PC-3 (cell line): ENCODE measurements at regions not wholly inside any gene's neighbourhood (a gene's known extent, or its start where the extent isn't known, plus 50 kb on each side); places are given as distances from the start of the nearest gene placed in this dataset.

ENCODE experiments used
- ATAC-seq: fragments of 200-7000 bp; cut with Tn5 transposase; 2 replicates; pipeline ENCODE4 v1.9.1; 2020; ENCODE audit warnings: mild to moderate bottlenecking, moderate library complexity
- BruUV-seq: library from RNA; stranded (reverse); fragments of 400-500 nt; replicated peaks from 2 replicates; lab custom pipeline; 2021; lab: Mats Ljungman, UMichigan
- CTCF ChIA-PET: fragments of 300-600 bp; sonication (Branson Sonifier 250); formaldehyde crosslinking; loops from one replicate; lab custom pipeline; 2022; ENCODE audit warnings: antibody characterized with exemption; lab: Charles Lee
- POLR2A ChIA-PET: fragments of 300-600 bp; sonication (Branson Sonifier 250); formaldehyde crosslinking; loops from one replicate; lab custom pipeline; 2022; ENCODE audit warnings: antibody characterized with exemption; ENCODE audit not compliant: unreplicated experiment; lab: Charles Lee
- DNase-seq: peaks from one replicate; pipeline ENCODE4 v3.0.0-alpha.2; 2015
- H2AFZ ChIP-seq: fragments of 300-600 bp; sonication (generic); 2 replicates; pipeline ENCODE4 v1.6.0; 2016; ENCODE audit warnings: antibody characterized with exemption, low read length
- H3F3A ChIP-seq: fragments of 300-600 bp; sonication (generic); one replicate; pipeline ENCODE4 v1.6.0; 2017; ENCODE audit warnings: antibody characterized with exemption, low read length, control low read depth, mild to moderate bottlenecking; ENCODE audit not compliant: unreplicated experiment
- H3K27ac ChIP-seq: fragments of 300-600 bp; sonication (generic); 2 replicates; pipeline ENCODE4 v1.5.1; 2016; ENCODE audit warnings: mild to moderate bottlenecking, low read length
- H3K27me3 ChIP-seq: fragments of 300-600 bp; sonication (generic); 2 replicates; pipeline ENCODE4 v1.6.1; 2016; ENCODE audit warnings: low read length, mixed read lengths
- H3K36me3 ChIP-seq: fragments of 300-600 bp; sonication (generic); 2 replicates; pipeline ENCODE4 v1.6.1; 2016; ENCODE audit warnings: low read depth, mixed run types, low read length, mixed read lengths
- H3K4me1 ChIP-seq: fragments of 300-600 bp; sonication (generic); 2 replicates; pipeline ENCODE4 v1.5.1; 2016; ENCODE audit warnings: low read length; ENCODE audit not compliant: insufficient read depth
- H3K4me2 ChIP-seq: fragments of 300-600 bp; sonication (generic); 2 replicates; pipeline ENCODE4 v1.6.0; 2016; ENCODE audit warnings: low read length
- H3K4me3 ChIP-seq: fragments of 300-600 bp; sonication (generic); 2 replicates; pipeline ENCODE4 v1.5.1; 2016; ENCODE audit warnings: mild to moderate bottlenecking, low read length, mixed read lengths
- H3K79me2 ChIP-seq: fragments of 300-600 bp; sonication (generic); 2 replicates; pipeline ENCODE4 v1.6.1; 2017; ENCODE audit warnings: low read length, mixed read lengths
- H3K9ac ChIP-seq: fragments of 300-600 bp; sonication (generic); 2 replicates; pipeline ENCODE4 v1.6.0; 2016; ENCODE audit warnings: mild to moderate bottlenecking, low read length
- H3K9me2 ChIP-seq: fragments of 300-600 bp; sonication (generic); replicated peaks from 2 replicates; pipeline ENCODE4 v1.6.1; 2016; ENCODE audit warnings: mixed run types, low read length, mixed read lengths
- H3K9me3 ChIP-seq: fragments of 300-600 bp; sonication (generic); 2 replicates; pipeline ENCODE4 v1.6.1; 2016; ENCODE audit warnings: low read length, mixed read lengths
- H4K20me1 ChIP-seq: fragments of 300-600 bp; sonication (generic); 2 replicates; pipeline ENCODE4 v1.6.1; 2016; ENCODE audit warnings: low read length, mixed read lengths
- EZH2 ChIP-seq: fragments of 300-600 bp; sonication (generic); IDR thresholded peaks from one replicate; pipeline ENCODE4 v1.6.1; 2017; ENCODE audit warnings: antibody characterized with exemption, mild to moderate bottlenecking, low read length; ENCODE audit not compliant: unreplicated experiment
- EZH2phosphoT487 ChIP-seq: fragments of 300-600 bp; sonication (generic); IDR thresholded peaks from 2 replicates; pipeline ENCODE4 v1.6.1; 2018; ENCODE audit warnings: mild to moderate bottlenecking, antibody characterized with exemption, low read length, borderline replicate concordance
- intact Hi-C: fragments of 100-400 bp; cut with micrococcal nuclease; formaldehyde crosslinking; loops from 2 replicates; pipeline ENCODE4 v1.9.0; 2023
- TF ChIP-seq, protein P1 (sequence below): fragments of 300-600 bp; sonication (generic); conservative IDR thresholded peaks from 2 replicates; pipeline ENCODE4 v1.5.1; 2017; ENCODE audit warnings: antibody characterized with exemption, low read depth, mild to moderate bottlenecking, low read length

DNA sequence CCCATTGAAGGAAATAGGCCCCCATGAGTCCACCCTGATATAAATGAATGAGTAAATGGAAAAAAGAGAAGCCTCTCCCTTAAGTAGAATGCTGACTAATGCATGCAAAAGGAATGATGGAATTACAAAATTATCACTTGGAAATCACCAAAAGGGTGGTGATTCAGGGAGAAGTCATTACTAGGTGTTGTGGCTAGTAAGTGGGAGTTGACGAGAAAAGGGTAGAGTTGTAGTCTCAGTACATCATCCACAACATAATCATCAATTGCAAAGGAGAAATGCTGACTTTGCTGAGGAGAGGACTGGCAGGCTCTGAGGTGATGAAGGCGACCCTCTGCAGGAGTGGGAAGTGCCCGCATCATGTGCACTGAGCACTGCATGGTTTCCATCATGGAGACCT is 201.5 kb upstream of the S1PR3 start:
- Histone ChIP-seq H3K9ac (no peak overlapping the region), H3K4me1 (peaks cover 4% of the 10 kb centered on the region), H2AFZ (no peak overlapping the region), H3K79me2 (no peaks in the 10 kb centered on the region), H3K4me2 (no peak overlapping the region), H3K9me3 (no peaks in the 10 kb centered on the region), H3K27ac (no peak overlapping the region), H3K36me3 (no peaks in the 10 kb centered on the region), H3K4me3 (no peak overlapping the region), H4K20me1 (no peaks in the 10 kb centered on the region), H3F3A (no peaks in the 10 kb centered on the region), H3K9me2 (no peaks in the 10 kb centered on the region), H3K27me3 (no peaks in the 10 kb centered on the region)
- POLR2A ChIA-PET = no interaction called here
- TF ChIP-seq EZH2phosphoT487 = no peak
- TF ChIP-seq, protein P1, sequence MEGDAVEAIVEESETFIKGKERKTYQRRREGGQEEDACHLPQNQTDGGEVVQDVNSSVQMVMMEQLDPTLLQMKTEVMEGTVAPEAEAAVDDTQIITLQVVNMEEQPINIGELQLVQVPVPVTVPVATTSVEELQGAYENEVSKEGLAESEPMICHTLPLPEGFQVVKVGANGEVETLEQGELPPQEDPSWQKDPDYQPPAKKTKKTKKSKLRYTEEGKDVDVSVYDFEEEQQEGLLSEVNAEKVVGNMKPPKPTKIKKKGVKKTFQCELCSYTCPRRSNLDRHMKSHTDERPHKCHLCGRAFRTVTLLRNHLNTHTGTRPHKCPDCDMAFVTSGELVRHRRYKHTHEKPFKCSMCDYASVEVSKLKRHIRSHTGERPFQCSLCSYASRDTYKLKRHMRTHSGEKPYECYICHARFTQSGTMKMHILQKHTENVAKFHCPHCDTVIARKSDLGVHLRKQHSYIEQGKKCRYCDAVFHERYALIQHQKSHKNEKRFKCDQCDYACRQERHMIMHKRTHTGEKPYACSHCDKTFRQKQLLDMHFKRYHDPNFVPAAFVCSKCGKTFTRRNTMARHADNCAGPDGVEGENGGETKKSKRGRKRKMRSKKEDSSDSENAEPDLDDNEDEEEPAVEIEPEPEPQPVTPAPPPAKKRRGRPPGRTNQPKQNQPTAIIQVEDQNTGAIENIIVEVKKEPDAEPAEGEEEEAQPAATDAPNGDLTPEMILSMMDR = no peak
- no peak for TF ChIP-seq EZH2
- DNase-seq (no peak), ATAC-seq (no peak)
- no TSS peak for BruUV-seq
- intact Hi-C loops = loop anchor here (10.0 kb wide), 1 partner anchor 65 kb away; no protein-coding TSS in a partner anchor
- CTCF ChIA-PET = no interaction called here

DNA sequence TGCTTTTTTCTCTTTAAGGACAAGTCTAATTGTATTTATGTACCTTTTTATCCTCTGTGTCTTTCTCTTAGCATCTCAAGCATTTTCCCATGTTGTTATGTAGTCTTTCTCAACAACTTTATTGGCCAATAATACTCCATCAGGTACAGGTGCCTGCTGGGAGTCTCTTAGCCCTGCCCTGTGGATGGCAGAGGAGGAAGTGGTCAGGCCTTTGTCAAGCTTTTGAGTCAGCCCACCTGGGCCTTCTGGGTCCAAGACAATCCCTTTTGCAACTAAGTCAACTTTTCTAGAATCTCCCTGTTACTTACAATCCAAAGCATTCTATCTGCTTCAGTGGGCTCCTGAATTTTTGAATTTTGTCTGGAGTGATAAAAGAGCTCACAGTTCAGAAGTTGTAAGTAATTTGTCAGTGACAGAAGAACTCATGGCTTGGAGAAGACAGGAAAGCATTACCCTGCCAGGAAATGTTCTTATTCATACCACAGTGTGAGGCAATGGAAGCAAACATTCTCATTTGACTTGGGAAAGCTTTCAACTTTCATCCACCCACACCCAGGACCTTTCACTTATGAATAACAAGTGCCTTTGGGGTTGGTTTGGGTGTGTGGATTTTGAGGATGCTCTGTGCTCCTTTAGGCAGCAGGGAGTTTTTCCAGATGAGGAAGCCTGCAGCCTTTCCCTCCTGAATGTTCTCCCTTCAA is 200.0 kb upstream of the S1PR3 start:
- CTCF ChIA-PET = no interaction called here
- Histone ChIP-seq H2AFZ (no peak overlapping the region), H3K4me2 (no peak overlapping the region), H3F3A (no peaks in the 10 kb centered on the region), H3K36me3 (no peaks in the 10 kb centered on the region), H3K9me3 (no peaks in the 10 kb centered on the region), H4K20me1 (no peaks in the 10 kb centered on the region), H3K27ac (no peak overlapping the region), H3K9ac (no peak overlapping the region), H3K9me2 (no peaks in the 10 kb centered on the region), H3K4me1 (peaks cover 4% of the 10 kb centered on the region), H3K27me3 (no peaks in the 10 kb centered on the region), H3K79me2 (no peaks in the 10 kb centered on the region), H3K4me3 (no peak overlapping the region)
- TF ChIP-seq EZH2 (no peak), EZH2phosphoT487 (no peak)
- TF ChIP-seq, protein P1 = no peak
- DNase-seq (peak; percentile 28), ATAC-seq (no peak)
- BruUV-seq = no TSS peak
- POLR2A ChIA-PET = no interaction called here
- intact Hi-C loops = no loop called here

DNA sequence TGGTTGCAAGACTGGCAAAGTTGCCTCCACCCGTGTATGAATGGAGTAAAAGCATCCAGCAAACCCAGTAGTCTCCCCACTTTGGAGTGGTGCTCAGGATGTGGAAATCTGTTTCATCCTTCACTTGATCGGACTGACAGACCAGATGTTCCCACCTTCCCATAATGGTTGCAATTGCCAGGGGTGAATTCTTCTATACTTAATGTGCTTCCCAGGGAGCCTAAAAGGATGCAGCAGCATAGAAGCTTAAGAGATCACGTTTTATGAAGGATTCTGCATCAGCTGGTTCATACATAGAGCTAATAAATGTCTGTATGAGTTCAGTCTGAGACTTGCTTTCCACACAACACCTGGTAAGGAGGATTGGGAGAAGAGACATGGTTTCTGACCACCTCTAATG is 198.8 kb upstream of the S1PR3 start:
- no peak overlapping the region for H3K9ac ChIP-seq
- no peaks in the 10 kb centered on the region for H3K9me3 ChIP-seq
- no peak overlapping the region for H2AFZ ChIP-seq
- no peaks in the 10 kb centered on the region for H3K27me3 ChIP-seq
- H3K4me3 ChIP-seq = no peak overlapping the region
- H3K79me2 ChIP-seq = no peaks in the 10 kb centered on the region
- ATAC-seq = no peak
- H3F3A ChIP-seq = no peaks in the 10 kb centered on the region
- BruUV-seq = no TSS peak
- DNase-seq = no peak
- no peak overlapping the region for H3K27ac ChIP-seq
- H3K4me1 ChIP-seq = peaks cover 4% of the 10 kb centered on the region
- no peaks in the 10 kb centered on the region for H3K36me3 ChIP-seq
- POLR2A ChIA-PET = no interaction called here
- intact Hi-C loops = no loop called here
- H3K4me2 ChIP-seq = no peak overlapping the region
- TF ChIP-seq EZH2 (no peak), EZH2phosphoT487 (no peak)
- TF ChIP-seq, protein P1 = no peak
- no peaks in the 10 kb centered on the region for H4K20me1 ChIP-seq
- H3K9me2 ChIP-seq = no peaks in the 10 kb centered on the region
- CTCF ChIA-PET = no interaction called here
